IPS-20b (cell line): ENCODE measurements at regions not wholly inside any gene's neighbourhood (a gene's known extent, or its start where the extent isn't known, plus 50 kb on each side); places are given as distances from the start of the nearest gene placed in this dataset.

Experiments
- H3K27ac ChIP-seq: one replicate; pipeline ENCODE4 v1.5.1; 2013; ENCODE audit warnings: low read length
- H3K27me3 ChIP-seq: 2 replicates; pipeline ENCODE4 v1.6.1; 2013; ENCODE audit warnings: mild to moderate bottlenecking, low read length, inconsistent platforms; ENCODE audit not compliant: insufficient read depth
- H3K36me3 ChIP-seq: 2 replicates; pipeline ENCODE4 v1.6.1; 2013; ENCODE audit warnings: low read depth, mild to moderate bottlenecking, inconsistent platforms, low read length, moderate library complexity; ENCODE audit not compliant: insufficient read depth
- H3K4me1 ChIP-seq: 2 replicates; pipeline ENCODE4 v1.6.1; 2013; ENCODE audit warnings: mild to moderate bottlenecking, control low read depth, inconsistent platforms, low read length, moderate library complexity; ENCODE audit not compliant: insufficient read depth
- H3K4me3 ChIP-seq: 2 replicates; pipeline ENCODE4 v1.5.1; 2013; ENCODE audit warnings: mild to moderate bottlenecking, low read length, inconsistent platforms
- H3K9ac ChIP-seq: 2 replicates; pipeline ENCODE4 v1.6.1; 2013; ENCODE audit warnings: low read depth, mild to moderate bottlenecking, inconsistent platforms, low read length, moderate library complexity
- H3K9me3 ChIP-seq: 2 replicates; pipeline ENCODE4 v1.6.1; 2013; ENCODE audit warnings: mild to moderate bottlenecking, low read depth, low read length, inconsistent platforms; ENCODE audit not compliant: insufficient read depth

- H3K36me3 ChIP-seq: no peaks in the 10 kb centered on the region
- H3K4me1 ChIP-seq: no peaks in the 10 kb centered on the region
- no peak overlapping the region for H3K9ac ChIP-seq
- no peaks in the 10 kb centered on the region for H3K9me3 ChIP-seq
- H3K4me3 ChIP-seq: no peak overlapping the region
- no peak overlapping the region for H3K27ac ChIP-seq
- H3K27me3 ChIP-seq: no peaks in the 10 kb centered on the region
Measured at GRCh38 chr5:13511442-13511841, 433.0 kb downstream of the DNAH5 start.

GRCh38 chr5:13510616-13511015 lies 433.9 kb downstream of the DNAH5 start:
- no peaks in the 10 kb centered on the region for H3K27me3 ChIP-seq
- H3K36me3 ChIP-seq: no peaks in the 10 kb centered on the region
- H3K9me3 ChIP-seq: no peaks in the 10 kb centered on the region
- H3K9ac ChIP-seq: no peak overlapping the region
- H3K4me1 ChIP-seq: no peaks in the 10 kb centered on the region
- no peak overlapping the region for H3K27ac ChIP-seq
- no peak overlapping the region for H3K4me3 ChIP-seq

- no peaks in the 10 kb centered on the region for H3K9me3 ChIP-seq
- H3K9ac ChIP-seq: no peak overlapping the region
- no peaks in the 10 kb centered on the region for H3K36me3 ChIP-seq
- H3K4me1 ChIP-seq: no peaks in the 10 kb centered on the region
- no peaks in the 10 kb centered on the region for H3K27me3 ChIP-seq
- no peak overlapping the region for H3K27ac ChIP-seq
- H3K4me3 ChIP-seq: no peak overlapping the region
Measured at GRCh38 chr5:13508559-13508958, 435.9 kb downstream of the DNAH5 start.

GRCh38 chr5:13505326-13505725 lies 439.2 kb downstream of the DNAH5 start:
- Histone ChIP-seq H3K27ac (no peak overlapping the region), H3K27me3 (no peaks in the 10 kb centered on the region), H3K36me3 (no peaks in the 10 kb centered on the region), H3K9me3 (no peaks in the 10 kb centered on the region), H3K4me1 (no peaks in the 10 kb centered on the region), H3K4me3 (no peak overlapping the region), H3K9ac (no peak overlapping the region)

GRCh38 chr5:13503017-13503416 lies 441.5 kb downstream of the DNAH5 start:
- H3K27ac ChIP-seq: no peak overlapping the region
- H3K27me3 ChIP-seq: no peaks in the 10 kb centered on the region
- no peaks in the 10 kb centered on the region for H3K4me1 ChIP-seq
- no peak overlapping the region for H3K9ac ChIP-seq
- H3K36me3 ChIP-seq: no peaks in the 10 kb centered on the region
- H3K9me3 ChIP-seq: no peaks in the 10 kb centered on the region
- H3K4me3 ChIP-seq: no peak overlapping the region

- H3K9ac ChIP-seq: no peak overlapping the region
- no peaks in the 10 kb centered on the region for H3K4me1 ChIP-seq
- no peaks in the 10 kb centered on the region for H3K27me3 ChIP-seq
- H3K4me3 ChIP-seq: no peak overlapping the region
- H3K27ac ChIP-seq: no peak overlapping the region
- no peaks in the 10 kb centered on the region for H3K9me3 ChIP-seq
- no peaks in the 10 kb centered on the region for H3K36me3 ChIP-seq
Measured at GRCh38 chr5:13501176-13501575, 443.3 kb downstream of the DNAH5 start.

GRCh38 chr5:13498279-13498678 lies 446.2 kb downstream of the DNAH5 start:
- Histone ChIP-seq H3K9me3 (no peaks in the 10 kb centered on the region), H3K36me3 (no peaks in the 10 kb centered on the region), H3K9ac (no peak overlapping the region), H3K4me3 (no peak overlapping the region), H3K4me1 (no peaks in the 10 kb centered on the region), H3K27ac (no peak overlapping the region), H3K27me3 (no peaks in the 10 kb centered on the region)

DNA sequence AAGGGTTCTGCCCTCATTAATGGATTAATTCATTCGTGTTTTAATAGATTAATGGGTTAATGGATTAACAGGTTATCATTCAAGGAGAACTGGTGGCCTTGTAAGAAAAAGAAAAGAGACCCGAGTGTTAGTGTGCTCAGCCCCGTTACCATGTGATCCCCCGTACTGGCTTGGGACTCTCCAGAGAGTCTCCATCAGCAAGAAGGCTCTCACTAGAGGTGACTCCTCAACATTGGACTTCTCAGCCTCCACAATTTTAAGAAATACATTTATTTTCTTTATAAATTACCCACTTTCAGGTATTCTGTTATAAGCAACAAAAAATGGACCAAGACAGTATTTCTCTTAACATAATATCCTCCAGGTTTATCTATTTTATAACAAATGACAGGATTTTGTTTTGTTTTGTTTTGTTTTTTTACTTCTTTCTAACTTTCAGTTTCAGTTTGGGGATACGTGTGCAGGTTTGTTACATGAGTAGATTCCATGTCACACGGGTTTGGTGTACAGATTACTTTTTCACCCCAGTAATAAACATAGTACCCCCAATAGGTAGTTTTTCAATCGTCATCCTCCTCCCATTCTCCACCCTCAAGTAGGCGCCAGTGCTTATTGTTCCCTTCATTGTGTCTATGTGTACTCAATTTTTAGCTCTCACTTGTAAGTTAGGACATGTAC lies 456.1 kb downstream of the DNAH5 start:
- H3K4me1 ChIP-seq: no peaks in the 10 kb centered on the region
- no peaks in the 10 kb centered on the region for H3K9me3 ChIP-seq
- H3K4me3 ChIP-seq: no peak overlapping the region
- H3K36me3 ChIP-seq: no peaks in the 10 kb centered on the region
- no peaks in the 10 kb centered on the region for H3K27me3 ChIP-seq
- H3K9ac ChIP-seq: no peak overlapping the region
- H3K27ac ChIP-seq: no peak overlapping the region

GRCh38 chr5:13480834-13481233 lies 463.7 kb downstream of the DNAH5 start:
- H3K4me3 ChIP-seq: no peak overlapping the region
- no peak overlapping the region for H3K27ac ChIP-seq
- no peaks in the 10 kb centered on the region for H3K36me3 ChIP-seq
- H3K27me3 ChIP-seq: no peaks in the 10 kb centered on the region
- no peaks in the 10 kb centered on the region for H3K9me3 ChIP-seq
- no peak overlapping the region for H3K9ac ChIP-seq
- H3K4me1 ChIP-seq: 0 out of 2 replicates have a peak, but pooled peaks cover 3% of the 10 kb centered on the region

- Histone ChIP-seq H3K27me3 (no peaks in the 10 kb centered on the region), H3K27ac (no peak overlapping the region), H3K9ac (no peak overlapping the region), H3K4me1 (0 out of 2 replicates have a peak, but pooled peaks cover 3% of the 10 kb centered on the region), H3K9me3 (no peaks in the 10 kb centered on the region), H3K36me3 (no peaks in the 10 kb centered on the region), H3K4me3 (no peak overlapping the region)
Measured at GRCh38 chr5:13478831-13479465, 465.5 kb downstream of the DNAH5 start.

- Histone ChIP-seq H3K36me3 (no peaks in the 10 kb centered on the region), H3K9ac (no peak overlapping the region), H3K27me3 (no peaks in the 10 kb centered on the region)
Measured at GRCh38 chr5:13477118-13477737, 467.3 kb downstream of the DNAH5 start.

GRCh38 chr5:13472842-13473241 lies 471.6 kb downstream of the DNAH5 start:
- Histone ChIP-seq H3K36me3 (no peaks in the 10 kb centered on the region), H3K9ac (no peak overlapping the region), H3K4me1 (no peaks in the 10 kb centered on the region), H3K9me3 (no peaks in the 10 kb centered on the region), H3K27me3 (no peaks in the 10 kb centered on the region), H3K4me3 (no peak overlapping the region), H3K27ac (no peak overlapping the region)

More at GRCh38 chr5:13477118-13477737, 467.3 kb downstream of the DNAH5 start:
- no peak overlapping the region for H3K27ac ChIP-seq
- H3K4me1 ChIP-seq: 0 out of 2 replicates have a peak, but pooled peaks cover 3% of the 10 kb centered on the region
- H3K9me3 ChIP-seq: no peaks in the 10 kb centered on the region
- no peak overlapping the region for H3K4me3 ChIP-seq
